ENCODE measurements at regions not wholly inside any gene's neighbourhood (a gene's known extent, or its start where the extent isn't known, plus 50 kb on each side); places are given as distances from the start of the nearest gene placed in this dataset.

DNA sequence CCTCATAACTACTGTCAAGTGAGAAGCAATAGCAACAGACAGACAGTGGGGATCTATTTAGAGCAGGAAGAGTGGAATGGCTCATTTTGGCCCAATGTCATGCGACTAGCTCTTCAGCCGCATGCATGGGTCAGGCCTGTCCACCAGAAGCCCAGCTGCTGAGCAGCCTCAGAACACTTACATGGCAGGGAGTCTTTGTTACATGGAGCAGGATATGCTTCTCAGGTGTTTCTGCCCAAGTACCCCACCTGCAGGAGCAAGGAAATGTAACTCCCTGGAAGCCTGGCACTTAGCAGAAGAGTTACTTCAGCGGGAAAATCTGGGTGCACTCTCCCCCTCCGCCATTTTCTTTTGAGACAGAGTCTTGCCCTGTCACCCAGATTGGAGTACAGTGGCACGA is 73.5 kb upstream of the ARHGAP5 start:
- Histone ChIP-seq H2AFZ (ENCODE audit: low read length) (no peak overlapping the region), H3K27me3 (ENCODE audit: control insufficient read depth, insufficient read depth, low read length) (no peaks in the 10 kb centered on the region), H3K4me3 (replicated peaks in 1 of 4; ENCODE audit: control extremely low read depth in 1 of 4, insufficient read depth in 1 of 4, low read depth in 3 of 4, low read length in 4 of 4) (no peak overlapping the region), H3K9me3 (ENCODE audit: control insufficient read depth, insufficient read depth, low read depth, low read length) (no peaks in the 10 kb centered on the region), H3K9ac (ENCODE audit: insufficient read depth, low read length) (no peak overlapping the region), H3K4me2 (ENCODE audit: extremely low read depth, insufficient read depth, low read length) (no peak overlapping the region), H3K4me1 (ENCODE audit: control insufficient read depth, extremely low read depth, insufficient read depth, low read length) (no peaks in the 10 kb centered on the region), H3K36me3 (ENCODE audit: control insufficient read depth, insufficient read depth, low read length) (no peaks in the 10 kb centered on the region), H3K79me2 (ENCODE audit: control insufficient read depth, insufficient read depth, low read length) (no peaks in the 10 kb centered on the region), H4K20me1 (ENCODE audit: control insufficient read depth, extremely low read depth, insufficient read depth, low read length) (no peaks in the 10 kb centered on the region), H3K27ac (ENCODE audit: insufficient read depth, low read length) (no peak overlapping the region)
- TF ChIP-seq EZH2 (IDR thresholded peaks at IDR 0.05; ENCODE audit: low read length, missing control alignments) (no peak), CTCF (conservative IDR thresholded peaks at IDR 0.05 in 1 of 2, IDR thresholded peaks at IDR 0.05 in 1 of 2; ENCODE audit: low read depth in 1 of 2, low read length in 2 of 2) (no peak)
- DNase-seq (ENCODE audit: low read depth in 2 of 2) = no peak

GRCh38 chr14:32004300-32004699 is 72.8 kb upstream of the ARHGAP5 start:
- Histone ChIP-seq H3K4me3 (replicated peaks in 1 of 4; ENCODE audit: control extremely low read depth in 1 of 4, insufficient read depth in 1 of 4, low read depth in 3 of 4, low read length in 4 of 4) (no peak overlapping the region), H3K36me3 (ENCODE audit: control insufficient read depth, insufficient read depth, low read length) (no peaks in the 10 kb centered on the region), H3K27ac (ENCODE audit: insufficient read depth, low read length) (no peak overlapping the region), H2AFZ (ENCODE audit: low read length) (no peak overlapping the region), H3K9me3 (ENCODE audit: control insufficient read depth, insufficient read depth, low read depth, low read length) (no peaks in the 10 kb centered on the region), H3K9ac (ENCODE audit: insufficient read depth, low read length) (no peak overlapping the region), H4K20me1 (ENCODE audit: control insufficient read depth, extremely low read depth, insufficient read depth, low read length) (no peaks in the 10 kb centered on the region), H3K79me2 (ENCODE audit: control insufficient read depth, insufficient read depth, low read length) (no peaks in the 10 kb centered on the region), H3K27me3 (ENCODE audit: control insufficient read depth, insufficient read depth, low read length) (no peaks in the 10 kb centered on the region), H3K4me1 (ENCODE audit: control insufficient read depth, extremely low read depth, insufficient read depth, low read length) (no peaks in the 10 kb centered on the region), H3K4me2 (ENCODE audit: extremely low read depth, insufficient read depth, low read length) (no peak overlapping the region)
- peak; percentile 42 to 72 for DNase-seq (ENCODE audit: low read depth in 2 of 2)
- TF ChIP-seq EZH2 (IDR thresholded peaks at IDR 0.05; ENCODE audit: low read length, missing control alignments) (no peak), CTCF (conservative IDR thresholded peaks at IDR 0.05 in 1 of 2, IDR thresholded peaks at IDR 0.05 in 1 of 2; ENCODE audit: low read depth in 1 of 2, low read length in 2 of 2) (no peak)

DNA sequence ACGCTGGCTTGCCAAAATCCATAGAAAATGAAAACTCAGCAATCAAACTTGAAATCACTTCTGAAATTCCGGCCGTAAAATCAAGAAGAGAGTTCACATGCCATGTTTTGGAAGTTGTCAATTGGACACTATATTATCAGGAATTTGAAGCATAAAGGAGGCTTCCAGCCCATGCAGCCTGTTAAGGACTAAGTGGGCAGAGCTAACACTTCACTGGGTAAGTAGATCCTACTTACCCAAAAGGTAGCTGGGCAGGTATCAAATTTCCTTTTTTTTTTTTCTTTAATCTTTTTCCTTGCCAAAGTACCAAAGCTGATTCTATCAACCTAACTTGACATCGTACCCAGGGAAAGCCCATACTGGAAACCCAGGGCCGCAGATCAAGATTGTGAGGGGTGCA is 71.5 kb upstream of the ARHGAP5 start:
- Histone ChIP-seq H3K4me1 (ENCODE audit: control insufficient read depth, extremely low read depth, insufficient read depth, low read length) (peaks cover under 1% of the 10 kb centered on the region), H3K4me2 (ENCODE audit: extremely low read depth, insufficient read depth, low read length) (no peak overlapping the region), H2AFZ (ENCODE audit: low read length) (no peak overlapping the region), H3K4me3 (replicated peaks in 1 of 4; ENCODE audit: control extremely low read depth in 1 of 4, insufficient read depth in 1 of 4, low read depth in 3 of 4, low read length in 4 of 4) (no peak overlapping the region), H3K27me3 (ENCODE audit: control insufficient read depth, insufficient read depth, low read length) (no peaks in the 10 kb centered on the region), H3K9me3 (ENCODE audit: control insufficient read depth, insufficient read depth, low read depth, low read length) (no peaks in the 10 kb centered on the region), H3K9ac (ENCODE audit: insufficient read depth, low read length) (no peak overlapping the region), H3K27ac (ENCODE audit: insufficient read depth, low read length) (no peak overlapping the region), H3K36me3 (ENCODE audit: control insufficient read depth, insufficient read depth, low read length) (no peaks in the 10 kb centered on the region), H3K79me2 (ENCODE audit: control insufficient read depth, insufficient read depth, low read length) (no peaks in the 10 kb centered on the region), H4K20me1 (ENCODE audit: control insufficient read depth, extremely low read depth, insufficient read depth, low read length) (no peaks in the 10 kb centered on the region)
- TF ChIP-seq CTCF (conservative IDR thresholded peaks at IDR 0.05 in 1 of 2, IDR thresholded peaks at IDR 0.05 in 1 of 2; ENCODE audit: low read depth in 1 of 2, low read length in 2 of 2) (no peak), EZH2 (IDR thresholded peaks at IDR 0.05; ENCODE audit: low read length, missing control alignments) (no peak)
- no peak for DNase-seq (ENCODE audit: low read depth in 2 of 2)

Data from fibroblast of lung (primary cell).